Dermis microvascular lymphatic vessel endothelial cell (primary cell): ENCODE measurements at regions not wholly inside any gene's neighbourhood (a gene's known extent, or its start where the extent isn't known, plus 50 kb on each side); places are given as distances from the start of the nearest gene placed in this dataset.
"Not testable (repeated sequence)": the region's sequence is repeated elsewhere in the genome, so short reads cannot be mapped to it uniquely, and the experiment has no call there.

Experiments used
- DNase-seq, 2 donors: peaks; one replicate each; pipeline versions ENCODE4 v3.0.0 to v3.0.0-alpha.2; 2010; ENCODE audit warnings: low read depth in 2 of 2

GRCh38 chr16:29234536-29235275, 171.8 kb downstream of the NPIPB11 start:
- DNase-seq, result not testable (repeated sequence)

- not testable (repeated sequence) for DNase-seq
Observed at GRCh38 chr16:29233705-29234404, 172.7 kb downstream of the NPIPB11 start.

DNA sequence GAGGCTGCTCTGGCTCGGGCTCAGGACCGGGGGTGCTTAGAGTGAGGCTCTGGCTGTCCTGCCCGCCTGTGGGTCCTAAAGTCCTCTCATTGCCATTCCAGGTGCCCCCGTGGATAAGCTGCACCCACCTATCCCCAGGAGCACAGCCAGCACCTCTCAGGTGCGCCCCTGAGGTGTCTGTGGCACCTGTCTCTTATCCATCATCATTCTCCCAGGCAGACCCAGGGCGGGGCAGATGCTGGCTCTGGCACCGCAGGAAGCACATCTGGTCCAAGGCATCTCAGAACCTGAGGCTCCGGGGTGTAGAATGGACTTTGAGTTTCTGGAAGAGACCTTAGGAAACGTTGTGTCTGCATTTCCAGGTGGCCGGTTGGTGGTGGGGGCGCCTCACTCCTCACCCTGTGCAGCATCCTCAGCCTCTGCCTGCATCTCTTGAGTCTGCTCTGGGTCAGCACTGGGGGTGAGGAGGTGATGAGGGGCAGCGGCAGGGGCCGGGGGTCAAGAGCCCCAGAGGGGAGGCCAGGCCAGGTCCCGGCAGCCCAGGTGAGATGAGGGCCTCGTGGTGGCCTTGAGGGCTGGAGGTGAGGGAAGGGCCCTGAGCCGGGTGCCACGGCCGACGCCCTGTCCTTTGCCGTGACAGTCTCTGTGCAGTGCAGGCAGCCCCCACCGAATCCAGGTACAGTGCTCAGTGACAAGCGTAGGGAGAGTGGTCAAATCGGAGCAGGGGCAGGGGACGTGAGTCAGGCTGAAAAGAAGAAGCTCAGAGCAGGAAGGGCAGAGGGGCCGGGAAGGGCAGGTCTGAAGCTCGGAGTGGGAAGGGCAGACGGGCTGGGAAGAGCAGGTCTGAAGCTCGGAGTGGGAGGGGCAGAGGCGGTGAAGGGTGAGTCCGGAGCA, 173.5 kb downstream of the NPIPB11 start:
- no peak for DNase-seq

- DNase-seq, result not testable (repeated sequence)
Observed at GRCh38 chr16:29232160-29232705, 174.3 kb downstream of the NPIPB11 start.

DNA sequence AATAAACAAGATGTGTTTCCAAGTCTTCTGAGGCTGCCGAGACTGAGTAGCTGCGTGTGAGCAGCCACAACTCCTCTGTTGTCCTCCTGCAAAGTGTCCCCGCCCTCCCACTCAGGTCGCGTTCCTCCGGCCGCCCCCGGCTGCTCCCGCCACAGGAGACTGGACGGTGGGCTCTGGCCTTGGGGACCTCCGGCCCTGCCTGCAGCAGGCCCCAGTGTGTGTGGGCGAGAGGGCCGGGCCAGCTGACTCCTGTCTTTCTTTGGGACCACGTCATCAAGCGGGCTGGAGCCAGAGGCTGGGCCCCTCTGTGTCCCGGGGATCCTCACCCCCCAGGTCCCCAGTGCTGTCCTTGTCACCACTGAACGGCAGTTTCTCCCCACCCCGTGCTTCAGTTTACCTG, 175.3 kb downstream of the NPIPB11 start:
- no peak for DNase-seq

DNA sequence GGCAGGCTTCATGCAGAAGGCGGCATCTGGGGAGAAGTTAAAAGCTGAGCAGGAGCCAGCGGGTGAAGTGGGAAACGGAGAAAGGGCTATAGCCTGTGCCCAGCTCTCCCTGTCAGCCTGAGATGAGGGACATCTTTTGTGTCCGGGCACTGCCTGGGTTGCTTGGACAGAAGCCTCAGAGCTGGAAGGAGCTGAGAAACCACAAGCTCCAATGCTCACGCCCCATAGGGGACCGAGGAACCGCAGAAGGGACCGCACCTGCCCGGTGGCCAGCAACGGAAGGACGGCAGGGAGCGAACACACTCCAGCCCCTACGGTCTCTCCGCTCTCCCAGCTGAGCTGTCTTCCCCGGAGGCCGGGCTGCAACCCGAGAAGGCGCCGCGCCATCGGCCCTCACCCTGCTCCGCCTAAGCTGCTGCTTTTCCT, 175.8 kb downstream of the NPIPB11 start:
- DNase-seq, result no peak

- not testable (repeated sequence) for DNase-seq
Observed at GRCh38 chr16:29230006-29230668, 176.4 kb downstream of the NPIPB11 start.

- peak; percentile 55 to 60 for DNase-seq
Observed at GRCh38 chr16:29229616-29230005, 176.9 kb downstream of the NPIPB11 start.

DNA sequence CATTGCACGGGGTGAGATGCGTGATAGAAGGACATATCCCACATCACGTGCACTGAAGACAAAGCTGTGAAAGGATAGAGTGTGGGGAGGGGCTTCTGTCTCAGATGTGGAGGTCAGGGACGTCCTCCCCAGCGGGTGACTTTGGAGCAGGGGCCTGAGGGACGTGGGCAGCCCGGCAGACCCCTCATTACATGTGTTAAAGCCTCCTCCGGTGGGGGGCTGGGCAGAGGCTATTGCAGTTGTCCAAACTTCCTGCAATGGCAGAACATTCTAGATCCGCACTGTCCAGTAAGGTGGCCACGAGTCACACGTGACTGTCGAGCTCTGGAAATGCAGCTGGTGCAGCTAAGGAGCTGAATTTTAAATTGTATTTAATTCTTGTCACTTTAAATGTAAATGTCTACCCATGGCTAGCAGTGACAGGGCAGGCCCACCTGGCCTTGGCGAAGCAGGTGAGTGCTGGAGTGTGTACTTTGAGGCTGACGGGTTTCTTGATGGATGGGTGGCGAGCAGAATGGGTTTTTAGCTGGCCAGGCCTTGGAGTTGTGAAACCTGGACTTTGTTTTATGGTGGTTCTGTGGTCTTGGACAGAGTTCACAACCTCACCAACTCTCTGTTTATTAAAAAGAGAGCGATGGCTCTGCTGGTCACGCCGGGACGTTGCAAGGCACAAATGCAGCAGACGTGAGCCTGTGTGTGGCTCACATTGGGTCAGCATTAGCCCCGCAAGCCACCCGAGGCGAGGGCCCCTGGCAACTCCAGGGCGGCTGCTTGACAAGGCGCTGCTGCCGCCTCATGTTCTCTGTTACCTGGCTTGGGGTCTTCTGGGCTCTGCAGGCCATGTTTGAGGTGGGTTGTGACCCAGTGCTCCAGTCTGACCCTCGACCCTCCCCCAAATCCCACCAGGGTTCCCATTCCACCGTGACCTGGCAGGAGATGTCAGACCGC, 177.6 kb downstream of the NPIPB11 start:
- not testable (repeated sequence) for DNase-seq

DNA sequence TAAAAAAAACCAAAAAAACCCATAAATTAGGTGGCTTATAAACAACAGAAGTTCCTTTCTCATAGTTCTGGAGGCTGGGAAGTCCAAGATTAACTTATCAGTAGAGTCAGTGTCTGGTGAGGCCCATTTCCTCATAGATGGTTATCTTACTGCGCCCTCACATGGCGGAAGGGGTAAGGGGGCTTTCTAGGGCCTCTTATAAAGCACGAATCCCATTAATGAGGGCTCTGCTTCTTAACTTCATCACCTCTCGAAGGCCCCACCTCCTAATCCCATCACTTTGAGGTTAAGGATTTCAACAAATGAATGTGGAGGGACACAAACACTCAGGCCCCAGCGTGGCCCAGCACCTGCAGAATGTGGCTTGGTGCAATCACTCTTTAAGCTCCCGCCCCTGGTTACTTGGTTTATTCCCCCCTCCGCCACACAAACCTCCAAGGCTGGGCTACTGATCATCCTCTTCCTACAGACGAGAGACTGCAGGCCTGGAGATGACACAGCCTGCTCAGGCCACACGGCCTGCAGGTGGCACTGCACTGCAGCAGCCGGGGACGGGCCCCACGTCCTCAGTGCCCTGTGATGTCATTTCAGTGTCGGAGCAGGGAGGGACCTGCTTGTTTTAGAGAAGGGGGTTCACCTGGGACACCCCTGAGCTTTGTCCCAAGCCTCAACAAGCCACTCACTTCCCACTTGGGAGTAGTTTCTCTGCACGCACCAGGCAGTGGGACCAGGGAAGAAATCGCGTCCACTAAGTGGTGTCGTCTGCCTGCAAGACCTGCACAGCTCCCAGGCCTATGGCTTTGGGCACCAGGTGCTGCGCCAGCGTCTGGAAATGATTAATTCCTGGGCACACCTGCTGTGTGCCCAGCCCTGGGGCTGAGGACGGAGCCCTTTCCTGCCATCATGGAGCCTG, 178.5 kb downstream of the NPIPB11 start:
- peak; percentile 28 to 71 for DNase-seq

DNA sequence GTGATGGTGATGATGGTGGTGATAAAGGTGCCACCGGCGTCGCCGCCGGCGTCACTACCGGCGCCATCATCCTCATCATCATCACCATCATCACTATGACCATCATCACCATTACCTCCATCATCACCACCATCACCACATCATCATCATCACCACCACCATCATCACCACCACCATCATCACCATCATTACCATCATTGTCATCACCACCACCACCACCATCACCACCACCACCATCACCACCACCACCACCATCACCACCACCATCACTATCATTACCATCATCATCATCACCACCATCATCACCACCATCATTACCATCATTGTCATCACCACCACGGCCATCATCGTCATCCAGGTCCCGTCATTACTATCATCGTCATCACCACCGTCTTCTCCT, 179.7 kb downstream of the NPIPB11 start:
- DNase-seq, result no peak

DNA sequence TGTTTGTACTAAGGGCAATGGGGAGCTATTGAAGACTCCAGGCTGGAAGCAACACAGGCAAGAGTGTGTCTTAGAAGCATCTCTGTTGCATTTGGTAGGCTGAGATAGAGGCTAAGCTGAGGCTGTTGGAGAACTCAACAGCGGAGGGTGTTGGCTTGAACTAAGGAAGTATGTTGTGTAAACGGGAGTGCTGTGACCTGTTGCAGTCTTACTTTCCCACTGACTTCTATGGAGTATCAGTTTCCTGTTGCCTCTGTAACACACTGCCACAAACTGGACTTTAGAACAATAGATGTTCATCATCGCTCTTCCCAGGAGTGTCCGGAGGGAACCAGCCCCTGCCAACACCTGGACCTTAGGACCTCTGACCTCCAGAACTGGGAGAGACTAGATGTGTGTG, 181.8 kb downstream of the NPIPB11 start:
- peak; percentile 44 to 90 for DNase-seq

DNA sequence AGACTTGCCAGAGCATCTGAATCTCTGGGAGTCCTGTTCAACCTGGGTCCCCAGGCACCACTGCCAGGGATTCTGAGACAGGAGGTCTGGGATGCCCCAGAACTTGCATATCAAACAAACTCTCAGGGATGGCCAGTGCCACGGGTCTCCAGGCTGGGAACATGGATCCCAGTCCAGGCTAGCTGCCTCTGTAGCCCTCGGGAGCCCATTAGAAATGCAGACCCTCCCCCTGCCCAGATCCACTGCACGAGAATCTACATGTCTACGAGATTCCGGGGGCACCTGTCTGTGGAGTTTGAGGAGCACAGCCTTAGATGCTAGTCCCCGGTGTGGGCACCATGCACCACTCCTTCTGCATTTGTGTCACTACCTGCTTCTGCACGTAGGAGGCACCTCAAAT, 183.9 kb downstream of the NPIPB11 start:
- not testable (repeated sequence) for DNase-seq

- DNase-seq, result not testable (repeated sequence)
Observed at GRCh38 chr16:29222008-29222407, 184.5 kb downstream of the NPIPB11 start.

DNA sequence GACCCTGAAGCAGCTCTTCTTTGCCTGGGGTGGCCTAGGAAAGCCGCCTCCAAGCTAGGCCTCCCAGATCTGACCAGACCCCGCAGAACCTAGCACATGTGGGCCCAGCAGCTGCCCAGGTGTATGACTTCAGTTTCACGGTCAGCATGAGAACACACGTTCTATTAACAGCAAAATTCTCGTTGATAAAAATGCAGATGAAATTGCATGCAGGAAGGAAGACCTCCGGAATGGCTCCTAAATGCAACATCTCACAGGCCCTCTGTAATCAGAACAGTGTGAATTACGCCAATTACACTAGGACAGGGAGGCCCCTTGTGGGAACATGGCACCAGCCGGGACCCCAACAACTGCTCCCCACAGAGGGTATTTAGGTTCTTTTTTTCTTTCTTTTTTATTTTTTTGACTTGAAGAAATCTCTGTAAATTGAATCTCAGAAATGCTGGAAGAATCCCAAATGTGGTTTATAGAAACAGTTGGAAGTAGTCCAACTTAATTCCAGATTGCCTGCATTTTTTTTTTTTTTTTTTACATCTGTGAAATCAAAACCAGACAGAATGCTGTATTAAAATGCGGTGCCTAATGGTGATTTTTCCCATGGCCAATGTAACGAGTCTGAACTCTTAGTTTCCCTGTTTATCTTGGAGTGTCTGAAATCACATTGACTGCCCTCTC, 185.1 kb downstream of the NPIPB11 start:
- DNase-seq, result peak in 1 of 2 donors; percentile 49

DNA sequence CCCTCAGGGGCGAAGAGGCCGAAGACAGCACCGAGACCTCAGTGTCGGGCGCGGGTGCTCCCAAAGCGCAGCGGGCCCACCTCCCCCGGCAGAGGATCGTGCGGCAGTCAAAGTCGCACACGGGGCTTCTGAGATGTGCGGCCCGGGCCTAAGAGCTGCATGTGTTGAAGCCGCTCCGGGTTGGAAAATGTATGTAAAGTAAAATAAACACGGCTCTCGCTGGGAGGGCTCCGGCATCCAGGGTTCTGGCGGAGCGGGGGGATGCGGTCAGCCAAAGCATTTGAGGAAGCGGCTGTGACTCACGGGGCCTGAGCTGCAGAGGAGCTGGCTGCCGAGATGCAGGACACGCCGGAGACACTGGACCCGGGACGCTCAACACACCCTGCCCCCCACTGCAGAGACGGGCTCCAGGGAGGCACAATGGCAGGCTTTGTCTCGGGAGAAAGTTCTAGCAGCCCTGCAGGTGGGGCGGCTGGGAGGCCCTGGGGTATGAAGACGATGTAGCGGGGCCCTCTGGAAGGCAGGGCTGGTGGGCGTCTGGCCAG, 185.8 kb downstream of the NPIPB11 start:
- peak in 1 of 2 donors; percentile 58 for DNase-seq

DNA sequence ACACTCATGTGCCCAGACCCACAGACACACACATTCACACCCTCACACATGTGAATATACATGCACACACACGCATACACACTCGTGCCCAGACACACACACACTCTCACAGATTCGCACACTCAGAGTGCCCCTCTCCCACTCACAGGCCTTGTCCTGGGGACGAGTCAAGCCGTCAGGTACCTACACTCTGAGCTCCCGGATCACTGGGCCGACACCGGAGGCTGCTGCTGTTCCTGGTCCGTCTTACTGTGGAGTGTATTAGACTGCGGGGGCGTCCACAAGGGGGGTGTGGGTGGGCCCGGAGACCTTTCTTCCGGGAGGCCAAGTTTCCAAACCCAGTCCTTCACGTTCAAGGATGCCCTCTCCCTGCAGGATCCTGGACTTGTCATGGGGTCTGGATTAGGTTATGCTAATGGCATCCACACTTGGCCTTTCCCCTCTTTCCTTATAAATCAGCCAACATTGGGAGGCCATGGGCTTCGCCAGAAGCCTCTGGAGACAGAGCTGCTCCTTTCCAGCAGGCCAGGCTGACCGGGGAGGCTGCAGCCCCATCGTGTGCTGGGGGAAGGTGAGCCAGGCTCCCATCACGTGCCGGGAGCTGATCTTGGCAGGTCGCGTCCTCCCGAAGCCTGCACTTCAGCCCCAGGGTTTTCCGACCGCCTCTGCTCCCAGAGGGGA, 186.4 kb downstream of the NPIPB11 start:
- DNase-seq, result not testable (repeated sequence)
